RWPE2 (cell line): ENCODE measurements at regions not wholly inside any gene's neighbourhood (a gene's known extent, or its start where the extent isn't known, plus 50 kb on each side); places are given as distances from the start of the nearest gene placed in this dataset.

Experiments used
- ATAC-seq: fragments of 200-7000 bp; cut with Tn5 transposase; 3 replicates; pipeline ENCODE4 v1.9.1; 2021; ENCODE audit warnings: low read depth
- DNase-seq: peaks from one replicate; pipeline ENCODE4 v3.0.0-alpha.2; 2020; ENCODE audit warnings: low spot score
- H3K27ac ChIP-seq: fragments of 450-650 bp; 2 replicates; pipeline ENCODE4 v1.5.1; 2017; ENCODE audit warnings: mild to moderate bottlenecking; ENCODE audit not compliant: poor library complexity, severe bottlenecking
- H3K27me3 ChIP-seq: fragments of 250-450 bp; sonication (Bioruptor Pico); 2 replicates; pipeline ENCODE4 v1.5.1; 2021; ENCODE audit warnings: mild to moderate bottlenecking, moderate library complexity; ENCODE audit not compliant: insufficient read depth, poor library complexity, severe bottlenecking
- H3K36me3 ChIP-seq: fragments of 250-450 bp; sonication (Bioruptor Pico); 2 replicates; pipeline ENCODE4 v1.5.1; 2020; ENCODE audit warnings: low read depth, mild to moderate bottlenecking, moderate library complexity
- H3K4me1 ChIP-seq: fragments of 250-450 bp; sonication (Bioruptor Pico); 2 replicates; pipeline ENCODE4 v1.5.1; 2021; ENCODE audit warnings: mild to moderate bottlenecking, moderate library complexity; ENCODE audit not compliant: insufficient read depth, poor library complexity, severe bottlenecking
- H3K4me3 ChIP-seq: fragments of 250-450 bp; sonication (Bioruptor Pico); 2 replicates; pipeline ENCODE4 v1.5.1; 2021; ENCODE audit warnings: mild to moderate bottlenecking, moderate library complexity; ENCODE audit not compliant: severe bottlenecking
- H3K9me3 ChIP-seq: fragments of 250-450 bp; sonication (Bioruptor Pico); 2 replicates; pipeline ENCODE4 v1.5.1; 2021; ENCODE audit warnings: mild to moderate bottlenecking, moderate library complexity; ENCODE audit not compliant: severe bottlenecking
- CTCF ChIP-seq: fragments of 450-650 bp; IDR thresholded peaks from one replicate; pipeline ENCODE4 v1.5.1; 2017; ENCODE audit warnings: mild to moderate bottlenecking, moderate library complexity; ENCODE audit not compliant: poor library complexity, severe bottlenecking

DNA sequence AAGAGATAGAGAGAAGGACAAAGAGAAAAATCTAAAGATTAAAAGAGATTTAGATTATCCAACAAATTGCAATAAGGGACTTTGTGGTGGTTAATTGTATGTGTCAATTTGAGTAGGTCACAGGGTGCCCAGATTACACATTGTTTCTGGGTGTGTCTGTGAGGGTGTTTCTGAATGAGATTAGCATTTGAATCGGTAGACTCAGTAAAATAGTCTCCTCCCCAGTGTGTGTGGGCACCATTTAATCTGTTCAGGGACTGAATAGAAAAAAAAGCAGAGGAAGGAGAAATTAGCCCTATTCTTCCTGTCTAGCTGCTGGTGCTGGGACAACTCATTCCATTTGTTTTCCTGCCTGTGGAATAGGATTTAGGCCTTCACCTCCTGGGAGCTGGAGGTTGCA is 339.8 kb upstream of the EPHA4 start:
- DNase-seq (no peak), ATAC-seq (no peak)
- Histone ChIP-seq H3K4me1 (no peaks in the 10 kb centered on the region), H3K27ac (no peak overlapping the region), H3K9me3 (no peaks in the 10 kb centered on the region), H3K36me3 (no peaks in the 10 kb centered on the region), H3K27me3 (no peaks in the 10 kb centered on the region), H3K4me3 (no peak overlapping the region)
- TF ChIP-seq CTCF: no peak

DNA sequence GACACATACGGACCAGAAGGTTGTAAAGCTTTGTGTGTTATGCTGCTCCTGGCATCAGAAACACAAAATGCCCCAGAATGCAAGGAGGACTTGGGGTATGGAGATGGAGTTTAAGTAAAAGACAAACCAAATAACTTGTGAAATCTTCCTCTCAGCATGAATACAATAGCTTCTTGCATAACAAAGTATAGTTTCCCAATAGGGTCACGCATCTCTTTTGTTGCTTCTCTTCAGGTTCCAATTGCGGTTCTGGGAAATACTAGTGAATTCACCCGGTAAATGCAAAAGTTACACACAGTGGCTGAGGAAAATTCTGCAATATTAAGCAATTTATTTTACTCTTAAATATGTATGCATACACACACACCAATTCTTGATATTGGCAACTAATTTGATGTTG is 339.2 kb upstream of the EPHA4 start:
- no peaks in the 10 kb centered on the region for H3K27me3 ChIP-seq
- H3K9me3 ChIP-seq: no peaks in the 10 kb centered on the region
- ATAC-seq (no peak), DNase-seq (no peak)
- no peak overlapping the region for H3K27ac ChIP-seq
- H3K4me1 ChIP-seq: no peaks in the 10 kb centered on the region
- H3K36me3 ChIP-seq: no peaks in the 10 kb centered on the region
- no peak overlapping the region for H3K4me3 ChIP-seq
- TF ChIP-seq CTCF: no peak

GRCh38 chr2:221908518-221908917 is 336.4 kb upstream of the EPHA4 start:
- Histone ChIP-seq H3K4me3 (no peak overlapping the region), H3K27ac (no peak overlapping the region), H3K9me3 (no peaks in the 10 kb centered on the region), H3K36me3 (no peaks in the 10 kb centered on the region), H3K27me3 (no peaks in the 10 kb centered on the region), H3K4me1 (no peaks in the 10 kb centered on the region)
- DNase-seq (no peak), ATAC-seq (no peak)
- no peak for TF ChIP-seq CTCF

- ATAC-seq: no peak
Observed at GRCh38 chr2:221897718-221898117, 325.6 kb upstream of the EPHA4 start.

More at GRCh38 chr2:221897718-221898117, 325.6 kb upstream of the EPHA4 start:
- DNase-seq: no peak
- Histone ChIP-seq H3K27me3 (no peaks in the 10 kb centered on the region), H3K9me3 (no peaks in the 10 kb centered on the region), H3K36me3 (no peaks in the 10 kb centered on the region), H3K27ac (no peak overlapping the region), H3K4me1 (no peaks in the 10 kb centered on the region), H3K4me3 (no peak overlapping the region)
- no peak for TF ChIP-seq CTCF
